HG03097 (cell line): ENCODE measurements at regions not wholly inside any gene's neighbourhood (a gene's known extent, or its start where the extent isn't known, plus 50 kb on each side); places are given as distances from the start of the nearest gene placed in this dataset.

ENCODE experiments used
- ATAC-seq: cut with Tn5 transposase; IDR thresholded peaks from one replicate; pipeline ENCODE4 v1.9.1; 2021; ENCODE audit not compliant: unreplicated experiment, low FRiP score

- ATAC-seq, result no peak
Observed at GRCh38 chr22:48799227-48799970, 1028.3 kb downstream of the BRD1 start.

- ATAC-seq, result no peak
Observed at GRCh38 chr22:48798281-48799226, 1029.1 kb downstream of the BRD1 start.

DNA sequence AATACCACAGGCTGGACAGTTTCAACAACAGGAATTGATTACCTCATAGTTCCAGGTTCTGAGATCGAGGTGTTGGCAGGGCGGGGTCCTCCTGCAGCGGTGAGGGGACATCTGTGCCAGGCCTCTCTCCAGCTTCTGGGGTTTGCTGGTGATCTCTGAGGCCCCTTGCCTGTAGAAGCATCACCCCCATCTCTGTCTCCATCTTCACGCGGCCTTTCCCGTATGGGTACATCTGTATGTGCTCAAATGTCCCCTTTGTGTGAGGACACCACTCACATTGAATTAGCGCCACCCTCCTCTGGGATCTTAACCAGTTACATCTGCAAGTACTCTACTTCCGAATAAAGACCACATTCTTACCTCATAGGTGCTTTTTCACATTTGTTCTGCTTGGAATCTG lies 1029.9 kb downstream of the BRD1 start:
- no peak for ATAC-seq

DNA sequence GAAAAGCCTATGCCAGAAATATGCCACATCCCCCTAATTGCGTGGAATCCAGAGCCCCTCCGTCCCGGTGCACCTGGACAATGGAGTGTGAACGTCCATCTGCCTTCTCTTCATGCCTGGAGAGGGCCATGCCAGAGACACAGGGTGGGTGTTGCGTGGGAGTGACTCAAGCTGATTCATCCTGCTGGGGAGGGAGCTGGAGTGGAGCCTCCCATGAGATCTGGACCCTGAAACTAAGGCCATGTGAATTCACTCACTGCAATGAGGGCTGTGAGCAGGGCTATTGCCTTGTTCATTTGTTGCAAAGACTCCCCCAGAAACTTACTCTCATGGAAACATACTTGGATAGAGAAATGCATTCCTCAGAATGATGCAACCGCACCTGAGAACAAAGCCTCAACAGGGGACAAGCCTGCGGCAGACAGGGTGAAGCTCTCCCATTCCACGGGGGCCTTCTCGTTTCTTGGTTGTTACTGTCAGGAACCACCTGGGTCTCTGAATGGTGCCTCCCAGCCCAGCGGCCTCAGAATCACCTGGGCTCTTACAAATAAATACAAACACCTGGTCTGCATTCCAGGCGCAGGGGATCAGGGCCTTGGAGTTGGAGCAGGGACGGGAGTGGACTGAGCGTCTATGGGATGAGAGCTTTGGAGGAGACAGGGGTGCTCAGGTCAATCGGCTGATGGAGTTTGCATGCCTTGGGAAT lies 1031.2 kb downstream of the BRD1 start:
- ATAC-seq, result no peak

GRCh38 chr22:48795664-48796063 lies 1032.0 kb downstream of the BRD1 start:
- ATAC-seq, result no peak

DNA sequence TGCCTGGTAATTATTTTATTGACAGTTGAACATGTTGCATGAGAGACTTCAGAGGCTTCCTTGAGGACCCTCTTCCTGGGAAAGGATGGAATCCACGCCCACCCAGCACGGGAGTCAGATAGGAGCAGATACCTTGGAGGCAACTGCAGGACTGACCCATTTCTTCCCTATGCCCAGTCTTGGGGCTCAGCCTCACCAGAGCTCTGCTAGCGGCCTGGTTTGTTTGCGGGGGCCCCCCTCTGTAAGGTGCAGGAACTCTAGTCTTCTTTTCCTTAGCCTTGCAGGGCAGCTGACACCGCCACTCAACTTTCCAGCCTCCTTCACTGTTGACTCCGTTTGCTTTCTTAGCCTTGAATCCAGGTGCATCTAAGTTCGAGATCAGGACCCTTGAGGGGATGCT lies 1032.8 kb downstream of the BRD1 start:
- ATAC-seq, result no peak

DNA sequence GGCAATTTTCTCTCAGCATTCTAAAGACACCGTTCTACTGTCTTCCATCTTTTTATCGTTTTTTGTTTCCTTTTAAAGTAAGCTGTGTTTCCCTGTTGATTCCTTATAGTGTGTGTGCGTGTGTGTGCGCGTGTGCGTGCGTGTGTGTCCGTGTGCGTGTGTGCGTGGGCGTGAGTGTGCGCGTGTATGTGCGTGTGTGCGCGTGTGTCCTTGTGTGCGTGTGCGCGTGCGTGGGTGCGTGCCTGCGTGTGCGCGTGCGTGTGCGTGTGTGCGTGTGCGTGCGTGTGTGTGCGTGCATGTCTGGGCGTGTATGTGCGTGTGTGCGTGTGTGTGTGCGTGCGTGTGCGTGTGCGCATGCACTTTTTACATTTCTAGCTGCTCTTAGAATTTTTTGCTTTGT lies 1033.7 kb downstream of the BRD1 start:
- no peak for ATAC-seq

- no peak for ATAC-seq
Observed at GRCh38 chr22:48786679-48786996, 1041.0 kb downstream of the BRD1 start.

DNA sequence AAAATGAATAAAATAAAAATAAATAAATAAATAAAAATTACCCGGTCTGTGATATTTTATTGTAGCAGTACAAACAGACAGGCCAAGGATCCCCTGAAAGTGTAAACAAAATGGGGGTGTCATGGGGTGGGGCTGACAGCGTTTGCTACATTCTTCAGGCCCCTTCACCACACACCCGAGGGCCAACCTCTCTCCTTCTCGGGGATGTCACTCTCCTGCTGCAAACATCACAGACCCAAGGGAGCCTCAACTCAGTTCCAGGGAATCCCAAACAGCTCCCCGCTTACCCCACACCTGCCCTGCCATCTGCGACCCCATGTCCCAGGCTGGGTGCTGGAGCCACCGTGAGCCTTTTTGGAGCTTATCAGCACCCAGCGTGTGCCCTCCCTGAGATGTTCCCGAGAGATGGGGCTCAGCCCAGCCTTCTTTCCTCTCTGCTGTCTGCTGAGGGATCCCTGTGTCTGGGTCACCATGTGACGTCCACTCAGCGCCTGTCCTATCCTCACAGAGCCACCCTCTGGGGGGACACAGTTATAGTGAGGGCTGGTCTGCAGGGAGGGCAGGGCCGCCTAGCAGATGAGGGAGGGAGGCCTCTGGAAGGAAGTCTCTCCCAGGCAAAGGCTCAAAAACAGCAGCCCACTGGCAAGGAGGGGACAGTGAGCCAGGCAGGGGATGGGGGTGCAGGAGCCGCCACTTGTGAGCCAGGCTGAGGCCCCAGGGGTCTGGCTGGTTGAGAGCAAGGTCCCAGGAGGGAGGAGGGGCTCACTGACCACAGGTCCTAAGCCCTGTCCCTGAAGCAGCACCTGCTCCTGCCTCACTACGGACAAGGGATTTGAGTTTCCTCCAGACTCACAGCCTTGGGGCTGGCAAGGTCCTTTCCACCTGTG lies 1041.6 kb downstream of the BRD1 start:
- ATAC-seq, result no peak

GRCh38 chr22:48784701-48785503 lies 1042.8 kb downstream of the BRD1 start:
- no peak for ATAC-seq

DNA sequence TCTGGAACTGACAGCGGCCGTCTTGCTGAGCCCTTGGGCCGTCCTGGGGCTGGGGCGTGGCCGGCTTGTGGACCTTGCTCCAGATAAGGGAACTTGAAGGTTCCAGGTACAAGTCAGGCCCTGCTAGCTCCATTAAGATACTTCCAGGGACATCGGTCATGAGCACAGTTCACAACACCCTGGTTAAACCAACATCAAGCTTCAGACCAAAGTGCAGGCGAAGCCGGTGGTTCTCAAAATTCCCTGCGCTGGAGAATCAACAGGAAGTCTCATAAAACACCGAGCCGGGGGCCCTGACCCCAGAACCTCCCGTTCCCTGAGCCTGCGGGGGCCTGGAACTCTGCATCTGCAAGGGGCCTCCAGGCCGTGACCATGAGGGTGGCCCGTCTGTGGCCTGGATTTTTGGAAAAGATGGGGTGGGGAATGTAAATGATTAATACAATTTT lies 1043.8 kb downstream of the BRD1 start:
- no peak for ATAC-seq

GRCh38 chr22:48782811-48783511 lies 1044.7 kb downstream of the BRD1 start:
- ATAC-seq, result no peak

DNA sequence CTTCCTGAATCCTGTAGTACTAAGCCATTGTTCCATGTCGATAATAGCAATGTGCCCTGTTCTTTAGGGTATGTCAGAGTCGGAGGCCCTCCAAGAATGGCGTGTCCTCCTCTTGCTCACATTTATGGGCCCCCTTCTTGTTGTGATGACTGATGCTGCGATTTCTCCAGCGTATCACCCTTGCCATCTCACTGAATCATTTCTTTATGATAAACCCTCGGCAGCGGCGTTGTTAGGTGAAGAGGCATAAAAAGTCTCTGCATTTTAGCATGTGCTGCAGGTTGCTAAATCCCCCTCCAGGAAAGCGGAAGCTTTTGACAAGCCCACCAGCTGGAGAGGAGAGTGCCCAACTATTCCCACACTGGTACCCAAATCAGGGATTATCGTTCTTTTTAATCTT lies 1045.3 kb downstream of the BRD1 start:
- ATAC-seq, result no peak

DNA sequence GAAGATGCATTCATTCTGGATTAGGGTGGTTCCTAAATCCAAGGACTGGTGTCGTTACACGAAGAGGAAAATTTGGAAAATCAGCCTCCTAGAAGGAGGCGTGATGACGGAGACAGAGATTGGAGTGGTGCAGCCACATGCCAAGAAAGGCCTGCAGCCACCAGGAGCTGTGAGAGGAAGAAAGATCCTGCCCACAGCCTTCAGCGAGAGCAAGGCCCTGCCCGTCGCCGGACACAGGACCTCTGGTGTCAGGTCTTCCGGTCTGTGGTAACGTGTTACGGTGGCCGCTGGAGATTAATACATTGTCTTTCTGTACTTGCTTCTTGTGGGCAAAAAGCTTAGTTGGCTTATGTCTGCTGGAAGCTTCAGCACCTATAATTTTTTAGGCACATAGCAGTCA lies 1045.8 kb downstream of the BRD1 start:
- ATAC-seq, result no peak

- ATAC-seq, result no peak
Observed at GRCh38 chr22:48781391-48781790, 1046.3 kb downstream of the BRD1 start.

DNA sequence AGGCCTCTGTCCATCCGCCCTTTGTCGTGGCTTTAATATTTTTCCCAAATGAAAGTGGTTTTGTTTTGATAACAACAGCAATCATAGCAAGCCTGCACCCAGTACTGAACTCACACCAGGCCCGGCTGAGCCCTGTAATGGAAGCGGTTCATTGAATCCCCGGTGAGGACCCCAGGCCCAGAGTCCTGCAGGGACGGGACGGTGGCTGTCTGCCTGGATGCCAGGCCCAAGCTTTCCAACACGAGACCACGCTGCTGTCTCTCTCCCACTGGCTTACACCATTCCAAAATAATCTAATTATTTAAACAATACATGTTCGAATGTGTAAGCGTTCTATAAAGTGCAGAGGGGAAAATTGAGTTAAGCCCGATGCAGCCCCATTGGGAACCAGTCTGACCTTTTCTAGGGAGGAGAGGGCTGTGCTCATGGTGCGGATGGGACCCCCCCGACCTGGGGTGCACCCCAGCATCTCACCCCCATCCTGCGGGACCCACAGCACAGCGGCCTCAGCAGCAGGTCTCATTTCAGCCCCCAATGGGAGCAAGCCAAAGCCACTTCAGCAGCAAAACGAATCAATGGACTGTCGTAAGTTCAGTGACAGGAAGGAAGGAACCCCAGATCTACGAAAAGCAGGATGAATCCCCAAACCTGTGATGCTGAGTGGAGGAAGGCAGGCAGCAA lies 1046.9 kb downstream of the BRD1 start:
- ATAC-seq, result no peak

DNA sequence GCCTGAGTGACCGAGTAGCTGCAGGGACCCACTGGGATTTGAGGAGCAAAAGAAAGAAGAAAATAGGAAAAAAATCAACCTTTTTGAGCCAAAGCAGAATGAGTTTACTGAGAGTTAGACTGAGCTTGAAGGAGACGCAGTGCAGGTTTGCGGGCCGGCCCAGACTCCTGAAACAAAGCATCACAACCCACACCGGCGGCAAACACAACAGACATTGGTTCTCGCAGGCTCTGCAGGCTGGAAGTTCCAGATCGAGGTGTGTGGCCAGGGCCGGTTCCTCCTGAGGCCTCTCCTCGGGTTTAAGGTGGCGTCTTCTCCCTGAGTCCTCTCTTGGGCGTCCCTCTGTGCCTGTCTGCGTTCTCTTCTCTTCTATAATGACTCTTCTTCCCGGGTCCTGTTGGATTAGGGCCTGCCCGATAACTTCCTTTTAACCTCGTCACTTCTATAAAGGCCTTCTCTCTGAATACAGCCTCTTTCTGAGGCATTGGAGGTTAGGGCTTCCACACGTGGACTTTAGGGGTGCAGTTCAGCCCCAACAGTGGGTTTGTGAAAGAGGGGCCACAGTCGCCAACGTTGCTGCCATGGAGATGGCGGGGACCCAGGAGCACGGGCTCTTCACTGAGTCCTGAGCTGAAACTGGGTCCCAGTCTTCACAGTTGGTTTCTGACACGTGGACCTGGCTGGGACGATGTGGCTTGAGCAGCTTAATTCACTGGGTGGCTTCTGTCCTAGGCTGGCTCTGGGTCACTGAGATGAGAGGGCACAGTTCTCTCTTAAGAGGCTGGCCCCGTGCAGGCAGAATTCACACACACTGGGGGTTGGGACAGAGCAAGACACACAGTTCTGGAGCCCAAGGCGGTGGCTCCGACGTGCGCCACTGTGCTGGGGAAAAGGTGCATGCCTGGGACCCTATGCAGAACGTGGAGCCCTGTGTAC lies 1047.7 kb downstream of the BRD1 start:
- ATAC-seq, result no peak
